H7 (cell line): ENCODE measurements at regions not wholly inside any gene's neighbourhood (a gene's known extent, or its start where the extent isn't known, plus 50 kb on each side); places are given as distances from the start of the nearest gene placed in this dataset.
A peak's percentile ranks its signal among the peaks of the same experiment; 100 is the strongest.
"Not testable (repeated sequence)": the region's sequence is repeated elsewhere in the genome, so short reads cannot be mapped to it uniquely, and the experiment has no call there.

Experiments
- DNase-seq: peaks from one replicate; pipeline ENCODE4 v3.0.0; 2012
- H3K27me3 ChIP-seq: 2 replicates; pipeline ENCODE4 v1.6.0; 2011; ENCODE audit warnings: mild to moderate bottlenecking, low read length; ENCODE audit not compliant: control insufficient read depth, insufficient read depth
- H3K36me3 ChIP-seq: replicated peaks from 2 replicates; pipeline ENCODE4 v1.5.1; 2011; ENCODE audit warnings: low read length; ENCODE audit not compliant: control insufficient read depth, insufficient read depth
- H3K4me3 ChIP-seq: 2 replicates; pipeline ENCODE4 v1.5.1; 2011; ENCODE audit warnings: low read depth, mild to moderate bottlenecking, control low read depth, low read length, moderate library complexity; ENCODE audit not compliant: insufficient read depth

DNA sequence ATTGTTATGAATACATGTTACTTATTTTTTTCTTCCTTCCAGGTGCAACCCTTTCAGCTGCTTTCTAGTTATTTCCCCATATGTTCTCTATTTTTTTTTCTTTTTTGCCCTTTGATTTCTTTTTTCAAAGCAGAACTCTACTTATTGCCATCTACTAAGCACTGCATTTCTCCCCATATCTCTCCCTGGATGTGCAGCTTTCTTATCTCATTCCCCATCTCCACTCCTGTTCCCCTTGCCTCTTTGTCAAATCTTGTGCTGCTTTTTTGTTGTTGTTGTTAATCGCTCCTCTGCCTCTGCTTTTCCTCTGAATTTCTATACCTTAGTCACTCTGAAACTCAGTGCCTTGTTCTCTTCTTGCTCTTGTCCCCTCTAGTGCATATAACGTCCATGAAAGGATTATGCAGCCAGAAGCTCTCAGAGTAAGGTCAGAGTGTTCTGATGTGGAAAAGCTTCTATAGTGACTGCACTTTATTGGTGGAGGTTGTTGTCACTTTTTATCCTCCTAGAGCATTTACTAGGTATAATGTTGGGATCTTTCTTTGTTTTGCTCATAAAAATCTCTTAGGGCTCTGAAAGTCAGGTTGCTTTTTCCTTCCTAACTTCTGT, 51.1 kb upstream of the JADE1 start:
- no peaks in the 10 kb centered on the region for H3K27me3 ChIP-seq
- DNase-seq: no peak

DNA sequence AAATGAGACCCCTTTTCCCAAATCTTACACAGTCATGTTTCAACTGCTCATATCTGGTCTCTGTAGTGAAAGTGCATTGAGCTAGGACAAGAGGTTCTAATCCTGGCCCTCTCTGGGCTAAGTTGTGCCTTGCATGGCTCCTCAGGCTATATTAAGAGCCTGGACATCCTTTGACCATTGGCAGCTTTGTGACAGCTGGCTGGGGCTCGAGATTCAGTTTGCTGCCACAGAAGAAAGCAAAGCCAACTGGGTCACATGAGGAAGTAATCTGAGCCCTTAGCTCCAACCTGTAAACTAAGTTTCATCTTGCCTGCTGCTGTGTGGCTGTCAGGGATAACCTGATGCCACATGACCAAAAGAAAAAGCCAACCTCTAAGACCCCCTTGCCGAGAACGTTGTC, 51.8 kb upstream of the JADE1 start:
- H3K36me3 ChIP-seq: no peaks in the 10 kb centered on the region
- DNase-seq: no peak
- no peak overlapping the region for H3K4me3 ChIP-seq
- no peaks in the 10 kb centered on the region for H3K27me3 ChIP-seq

More for the DNA sequence above, 51.1 kb upstream of the JADE1 start:
- H3K36me3 ChIP-seq: no peaks in the 10 kb centered on the region
- H3K4me3 ChIP-seq: no peak overlapping the region

DNA sequence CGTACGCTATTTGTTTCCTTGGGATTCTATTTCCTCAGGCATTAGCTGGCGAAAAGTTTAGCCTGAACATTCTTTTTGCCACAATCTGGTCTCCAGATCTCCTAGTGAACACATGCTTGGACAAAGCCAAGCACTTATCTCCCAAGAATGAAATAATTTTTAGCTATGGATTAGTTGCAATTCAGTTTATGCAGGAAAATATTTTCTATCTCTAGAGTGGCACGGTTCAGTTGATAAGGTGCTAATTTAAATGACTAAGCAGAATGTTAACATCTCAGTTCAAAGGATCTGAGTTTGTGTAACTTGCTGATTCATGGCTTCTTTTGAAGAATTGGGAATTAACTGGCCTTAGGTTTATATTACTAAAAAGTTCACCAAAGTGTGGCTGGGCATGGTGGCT, 58.1 kb upstream of the JADE1 start:
- no peaks in the 10 kb centered on the region for H3K27me3 ChIP-seq
- no peak overlapping the region for H3K4me3 ChIP-seq
- no peaks in the 10 kb centered on the region for H3K36me3 ChIP-seq
- no peak for DNase-seq

DNA sequence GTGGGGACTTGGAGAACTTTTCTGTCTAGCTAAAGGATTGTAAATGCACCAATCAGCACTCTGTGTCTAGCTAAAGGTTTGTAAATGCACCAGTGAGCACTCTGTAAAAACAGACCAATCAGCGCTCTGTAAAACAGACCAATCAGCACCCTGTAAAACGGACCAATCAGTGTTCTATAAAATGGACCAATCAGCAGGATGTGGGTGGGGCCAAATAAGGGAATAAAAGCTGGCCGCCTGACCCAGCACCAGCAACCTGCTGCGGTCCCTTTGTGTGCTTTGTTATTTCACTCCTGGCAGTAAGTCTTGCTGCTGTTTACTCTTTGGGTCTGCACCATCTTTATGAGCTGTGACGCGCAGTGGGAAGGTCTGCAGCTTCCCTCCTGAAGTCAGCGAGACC, 67.8 kb upstream of the JADE1 start:
- H3K4me3 ChIP-seq, DNase-seq, H3K27me3 ChIP-seq, H3K36me3 ChIP-seq: not testable (repeated sequence)

DNA sequence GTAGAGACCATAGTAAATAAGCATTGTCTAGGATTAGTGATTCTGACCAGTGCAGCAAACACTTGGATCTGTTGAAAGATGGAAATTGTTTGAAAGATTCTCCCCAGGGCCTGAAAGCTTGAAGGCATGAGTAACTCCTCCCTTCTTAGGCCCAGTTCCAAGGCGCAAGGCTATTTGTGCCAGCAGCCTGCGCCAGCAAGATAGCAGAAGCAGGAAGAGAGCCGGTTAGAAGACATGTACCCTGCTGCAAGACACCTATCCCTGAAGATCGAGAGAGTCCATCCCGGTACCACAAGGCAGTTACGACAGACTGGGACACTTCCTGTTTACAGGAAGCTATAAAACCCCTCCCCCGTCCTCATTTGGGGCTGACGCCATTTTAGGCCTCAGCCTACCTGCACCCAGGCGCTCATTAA, 72.4 kb upstream of the JADE1 start:
- Histone ChIP-seq H3K36me3 (no peaks in the 10 kb centered on the region), H3K27me3 (no peaks in the 10 kb centered on the region), H3K4me3 (no peak overlapping the region)
- no peak for DNase-seq

DNA sequence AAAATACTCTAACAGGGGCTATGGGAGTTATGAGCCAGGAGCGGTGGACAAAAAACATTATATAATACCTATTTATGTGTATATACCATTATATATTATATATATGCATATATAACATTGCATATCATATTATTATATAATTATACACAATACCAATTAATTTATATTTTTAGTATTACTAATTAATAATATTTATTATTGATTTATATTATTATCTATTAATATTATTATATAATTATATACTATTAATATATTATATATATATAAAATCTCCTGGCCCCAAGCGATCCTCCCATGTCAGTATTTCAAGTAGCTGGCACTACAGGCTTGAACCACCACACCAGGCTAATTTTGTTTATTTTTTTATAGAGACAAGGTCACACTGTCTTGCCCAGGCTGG, 73.8 kb upstream of the JADE1 start:
- H3K27me3 ChIP-seq: no peaks in the 10 kb centered on the region
- no peak overlapping the region for H3K4me3 ChIP-seq
- no peak for DNase-seq
- no peaks in the 10 kb centered on the region for H3K36me3 ChIP-seq

- no peaks in the 10 kb centered on the region for H3K36me3 ChIP-seq
- H3K4me3 ChIP-seq: no peak overlapping the region
- DNase-seq: no peak
- no peaks in the 10 kb centered on the region for H3K27me3 ChIP-seq
These were observed 81.3 kb upstream of the JADE1 start for GRCh38 chr4:128728190-128728589.

DNA sequence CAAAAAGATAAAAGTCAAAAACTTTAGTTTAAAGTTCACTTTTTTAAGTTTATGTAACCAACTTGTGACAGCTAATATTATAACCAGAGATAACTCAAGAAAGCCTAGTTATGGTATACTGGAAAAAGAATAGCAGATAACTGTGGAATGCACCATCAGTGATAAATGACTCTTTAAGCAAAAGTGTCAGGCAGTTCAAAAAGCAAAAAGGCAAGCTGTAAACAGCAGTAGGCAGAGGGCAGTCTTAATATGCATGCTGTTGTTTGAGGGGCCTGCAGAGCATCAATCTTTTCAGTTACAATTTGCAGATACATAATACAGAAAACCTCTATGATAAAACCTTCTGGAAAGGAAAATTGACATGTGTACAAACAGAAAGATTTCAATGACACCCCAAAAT, 81.8 kb upstream of the JADE1 start:
- no peak for DNase-seq

DNA sequence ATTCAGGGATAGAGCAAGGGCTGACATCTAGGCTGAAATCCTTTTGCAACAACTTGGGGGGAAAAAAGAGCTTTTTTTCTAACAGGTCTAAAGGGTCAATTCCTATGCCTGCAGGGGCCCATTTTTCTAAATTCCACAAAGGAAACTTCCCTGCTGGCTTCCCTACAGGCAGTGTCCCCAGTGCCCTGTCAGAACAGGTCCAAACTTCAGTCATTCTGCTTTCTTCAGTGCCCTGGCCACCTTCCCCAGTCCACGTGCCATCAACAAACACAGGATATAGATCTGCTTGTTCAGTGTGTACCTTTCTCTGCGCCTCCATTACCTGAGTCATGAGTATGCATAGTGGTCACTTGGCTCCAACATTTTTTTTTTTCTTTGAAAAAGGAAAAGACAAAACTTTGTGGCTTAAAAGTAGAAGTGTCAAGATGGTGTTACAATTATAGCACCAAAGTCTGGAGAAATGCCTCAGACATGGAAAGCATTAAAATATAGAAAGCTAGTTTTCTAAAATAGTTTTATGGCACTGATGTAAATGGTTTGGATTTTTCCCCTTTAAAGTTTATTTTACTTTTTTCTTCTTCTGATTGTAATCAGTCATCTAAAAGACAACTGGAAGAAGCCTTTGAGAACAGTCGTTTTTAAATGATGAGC, 84.0 kb upstream of the JADE1 start:
- Histone ChIP-seq H3K4me3 (no peak overlapping the region), H3K27me3 (no peaks in the 10 kb centered on the region), H3K36me3 (no peaks in the 10 kb centered on the region)
- peak; percentile 27 for DNase-seq

More for the DNA sequence above, 81.8 kb upstream of the JADE1 start:
- Histone ChIP-seq H3K27me3 (no peaks in the 10 kb centered on the region), H3K4me3 (no peak overlapping the region), H3K36me3 (no peaks in the 10 kb centered on the region)

GRCh38 chr4:128722911-128723310, 86.6 kb upstream of the JADE1 start:
- no peaks in the 10 kb centered on the region for H3K36me3 ChIP-seq
- no peaks in the 10 kb centered on the region for H3K27me3 ChIP-seq
- no peak overlapping the region for H3K4me3 ChIP-seq
- DNase-seq: no peak

DNA sequence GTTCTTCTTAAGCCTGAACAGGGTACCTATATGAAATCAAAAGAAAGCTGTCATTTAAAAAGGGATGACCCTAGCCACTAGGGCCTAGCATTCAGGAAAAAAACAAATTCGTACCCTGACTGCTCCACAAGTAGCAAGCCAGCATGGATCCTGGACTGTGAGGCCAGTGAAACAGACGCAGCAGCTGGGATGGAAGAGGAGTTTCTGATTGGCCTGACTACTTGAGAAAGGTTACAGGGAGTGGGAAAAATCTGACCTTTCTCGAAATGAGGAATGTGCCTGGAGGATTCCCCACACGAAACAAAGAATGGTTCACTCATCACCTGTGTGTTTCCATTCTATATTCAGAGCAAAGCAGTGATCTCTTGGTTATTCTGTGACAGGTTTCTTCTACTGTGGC, 87.6 kb upstream of the JADE1 start:
- Histone ChIP-seq H3K4me3 (no peak overlapping the region), H3K27me3 (no peaks in the 10 kb centered on the region), H3K36me3 (no peaks in the 10 kb centered on the region)
- DNase-seq: no peak

DNA sequence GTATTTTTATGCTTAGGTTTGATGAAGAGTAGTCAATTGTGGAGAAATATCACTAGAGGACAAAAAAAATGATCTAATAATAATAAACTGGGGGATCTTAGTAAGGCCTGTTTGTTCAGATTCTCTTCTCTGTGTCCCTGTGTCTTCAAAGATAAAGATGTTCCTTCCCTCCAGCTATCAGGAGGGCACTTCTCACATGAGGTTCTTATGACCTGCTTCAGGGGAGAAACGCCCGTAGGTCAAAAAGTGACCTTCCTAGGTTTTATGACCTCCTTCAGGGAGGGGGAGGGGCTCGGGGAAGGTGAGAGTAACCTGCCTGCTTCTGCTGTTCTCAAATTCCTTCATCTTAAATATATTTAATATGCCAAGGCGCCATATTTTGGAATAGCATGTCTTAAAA, 89.2 kb upstream of the JADE1 start:
- no peaks in the 10 kb centered on the region for H3K36me3 ChIP-seq
- H3K4me3 ChIP-seq: no peak overlapping the region
- no peak for DNase-seq
- H3K27me3 ChIP-seq: no peaks in the 10 kb centered on the region

GRCh38 chr4:128718768-128719167, 90.7 kb upstream of the JADE1 start:
- Histone ChIP-seq H3K27me3 (no peaks in the 10 kb centered on the region), H3K36me3 (no peaks in the 10 kb centered on the region), H3K4me3 (no peak overlapping the region)
- DNase-seq: no peak

GRCh38 chr4:128716338-128716737, 93.2 kb upstream of the JADE1 start:
- Histone ChIP-seq H3K27me3 (no peaks in the 10 kb centered on the region), H3K36me3 (no peaks in the 10 kb centered on the region), H3K4me3 (no peak overlapping the region)
- no peak for DNase-seq

GRCh38 chr4:128715616-128716015, 93.9 kb upstream of the JADE1 start:
- H3K27me3 ChIP-seq: no peaks in the 10 kb centered on the region

DNA sequence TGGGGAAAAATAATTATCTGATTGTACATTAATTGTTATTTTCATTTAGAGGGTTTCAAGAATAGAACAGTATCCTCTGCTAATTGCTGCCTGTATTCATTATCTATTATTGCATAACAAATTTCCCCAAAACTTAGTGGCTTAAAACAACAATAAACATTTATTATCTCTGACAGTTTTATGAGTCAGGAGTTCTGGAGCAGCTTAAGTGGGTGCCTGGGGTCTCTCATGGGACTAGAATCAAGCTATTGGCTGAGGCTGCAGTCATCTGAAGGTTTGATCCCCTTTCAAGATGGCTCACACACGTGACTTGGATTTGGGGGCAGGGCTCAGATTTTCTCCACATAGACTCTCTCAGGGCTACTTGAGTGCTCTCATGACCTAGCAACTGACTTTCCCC, 98.1 kb upstream of the JADE1 start:
- Histone ChIP-seq H3K36me3 (no peaks in the 10 kb centered on the region), H3K27me3 (no peaks in the 10 kb centered on the region), H3K4me3 (no peak overlapping the region)
- no peak for DNase-seq

More at GRCh38 chr4:128715616-128716015, 93.9 kb upstream of the JADE1 start:
- H3K36me3 ChIP-seq: no peaks in the 10 kb centered on the region
- DNase-seq: no peak
- no peak overlapping the region for H3K4me3 ChIP-seq
